HepG2 (cell line): ENCODE measurements at regions not wholly inside any gene's neighbourhood (a gene's known extent, or its start where the extent isn't known, plus 50 kb on each side); places are given as distances from the start of the nearest gene placed in this dataset.

Experiments
- ATAC-seq: fragments of 200-7000 bp; cut with Tn5 transposase; 3 replicates; pipeline ENCODE4 v1.9.1; 2020; ENCODE audit warnings: mild to moderate bottlenecking, moderate library complexity
- BruUV-seq: library from RNA; stranded (reverse); fragments of 400-500 nt; replicated peaks from 2 replicates; lab custom pipeline; 2021; lab: Mats Ljungman, UMichigan
- CTCF ChIA-PET: fragments of 300-600 bp; formaldehyde crosslinking; extraction: SDS; loops from one replicate; lab custom pipeline; 2021; ENCODE audit warnings: low total read pairs, inconsistent platforms, low intra/inter-chr PET ratio; lab: Yijun Ruan, JAX
- POLR2A ChIA-PET: fragments of 350-600 bp; sonication (Branson Sonifier 250); formaldehyde crosslinking; loops from one replicate; lab custom pipeline; 2020; ENCODE audit warnings: antibody characterized with exemption, inconsistent platforms; lab: Yijun Ruan, JAX
- DNase-seq: peaks from one replicate; pipeline ENCODE4 v3.0.0-alpha.2; 2015; ENCODE audit warnings: low spot score
- FAIRE-seq: peaks from 3 replicates; lab custom pipeline; 2011; peaks lifted over from hg19 to GRCh38; lab: Jason Lieb, UNC
- H2AFZ ChIP-seq: one replicate; pipeline ENCODE4 v1.6.1; 2011; ENCODE audit warnings: low read length, inconsistent platforms
- H3K27ac ChIP-seq: fragments of 300-600 bp; 3 replicates; pipeline ENCODE4 v1.8.0; 2011; ENCODE audit warnings: mixed run types, mild to moderate bottlenecking, mixed read lengths, low read length, inconsistent platforms; ENCODE audit not compliant: insufficient read depth; ENCODE audit errors: extremely low read length
- H3K27me3 ChIP-seq, 2 experiments: fragments of 200-600 bp in 1 of 2; 2 replicates in 1 of 2; 3 replicates in 1 of 2; pipeline versions ENCODE4 v1.6.0 to v1.8.0; 2011; ENCODE audit warnings: low read length in 2 of 2, mild to moderate bottlenecking in 2 of 2, moderate library complexity in 2 of 2, inconsistent platforms in 1 of 2; ENCODE audit not compliant: insufficient read depth in 2 of 2, control insufficient read depth in 1 of 2
- H3K36me3 ChIP-seq, 2 experiments: fragments of 200-600 bp in 1 of 2; replicated peaks in 1 of 2; 2 replicates in 1 of 2; 3 replicates in 1 of 2; pipeline versions ENCODE4 v1.5.1 to v1.8.0; 2011; ENCODE audit warnings: low read length in 2 of 2, inconsistent platforms in 1 of 2; ENCODE audit not compliant: insufficient read depth in 2 of 2, control insufficient read depth in 1 of 2
- H3K4me1 ChIP-seq: 2 replicates; pipeline ENCODE4 v1.5.1; 2012; ENCODE audit warnings: low read length, inconsistent platforms; ENCODE audit not compliant: insufficient read depth
- H3K4me2 ChIP-seq: 2 replicates; pipeline ENCODE4 v1.6.0; 2011; ENCODE audit warnings: low read depth, low read length, inconsistent platforms
- H3K4me3 ChIP-seq, 3 experiments: fragments of 200-600 bp in 1 of 3; sonication (generic), shearing (Covaris generic) in 1 of 3; replicated peaks in 1 of 3; 2 replicates each; pipeline ENCODE4 v1.5.1; 2011 to 2016; ENCODE audit warnings: low read length in 3 of 3, inconsistent platforms in 2 of 3, low read depth in 2 of 3, mild to moderate bottlenecking in 2 of 3, control low read depth in 1 of 3, mixed read lengths in 1 of 3; ENCODE audit not compliant: insufficient read depth in 1 of 3
- H3K79me2 ChIP-seq: one replicate; pipeline ENCODE4 v1.6.1; 2011; ENCODE audit warnings: low read length, inconsistent platforms; ENCODE audit not compliant: insufficient read depth
- H3K9ac ChIP-seq: 2 replicates; pipeline ENCODE4 v1.6.0; 2011; ENCODE audit warnings: mild to moderate bottlenecking, low read depth, low read length, inconsistent platforms; ENCODE audit not compliant: insufficient read depth
- H3K9me3 ChIP-seq: 2 replicates; pipeline ENCODE4 v1.5.1; 2012; ENCODE audit warnings: mild to moderate bottlenecking, low read length
- H4K20me1 ChIP-seq: 2 replicates; pipeline ENCODE4 v1.6.0; 2011; ENCODE audit warnings: inconsistent platforms, mild to moderate bottlenecking, low read length, moderate library complexity; ENCODE audit not compliant: insufficient read depth
- KMT2B ChIP-seq: IDR thresholded peaks from 2 replicates; pipeline ENCODE4 v1.6.1; 2016; ENCODE audit warnings: missing genetic modification reagents, missing compliant biosample characterization
- ZNF501 ChIP-seq: sonication (generic); formaldehyde crosslinking; IDR thresholded peaks from 2 replicates; pipeline ENCODE4 v1.5.1; 2020; ENCODE audit warnings: mild to moderate bottlenecking, moderate library complexity, missing genetic modification reagents
- WGBS: methylation state at CpG from one replicate; pipeline ENCODE4 v1.1.6; 2017; ENCODE audit warnings: low lambda C conversion rate; 5-methylcytosine and 5-hydroxymethylcytosine counted together
- in situ Hi-C: cut with HindIII; loops from 2 replicates; pipeline ENCODE4 v1.10.0; 2017; ENCODE audit warnings: low pct_unique_long_range_greater_than_20kb; ENCODE audit not compliant: extremely low pct_ligation_motif_present
- intact Hi-C: fragments of 100-400 bp; cut with micrococcal nuclease; formaldehyde crosslinking; loops from one replicate; pipeline ENCODE4 v1.10.0; 2022; ENCODE audit not compliant: unreplicated experiment
- TF ChIP-seq, protein P1 (sequence below): sonication (generic); formaldehyde crosslinking; IDR thresholded peaks from 2 replicates; pipeline ENCODE4 v1.5.1; 2020; ENCODE audit warnings: mild to moderate bottlenecking, missing genetic modification reagents
- TF ChIP-seq, protein P2 (sequence below): sonication (generic); formaldehyde crosslinking; IDR thresholded peaks from 2 replicates; pipeline ENCODE4 v1.4.0; 2020; ENCODE audit warnings: missing genetic modification reagents, borderline replicate concordance

- WGBS, result 45% methylated on average over 4 of the region's 4 CpGs
- H3K9me3 ChIP-seq, result no peaks in the 10 kb centered on the region
- no peak overlapping the region for H3K27ac ChIP-seq
- no peaks in the 10 kb centered on the region for H3K79me2 ChIP-seq
- DNase-seq (no peak), FAIRE-seq (no peak), ATAC-seq (no peak)
- H3K4me1 ChIP-seq, result no peaks in the 10 kb centered on the region
- TF ChIP-seq, protein P1, sequence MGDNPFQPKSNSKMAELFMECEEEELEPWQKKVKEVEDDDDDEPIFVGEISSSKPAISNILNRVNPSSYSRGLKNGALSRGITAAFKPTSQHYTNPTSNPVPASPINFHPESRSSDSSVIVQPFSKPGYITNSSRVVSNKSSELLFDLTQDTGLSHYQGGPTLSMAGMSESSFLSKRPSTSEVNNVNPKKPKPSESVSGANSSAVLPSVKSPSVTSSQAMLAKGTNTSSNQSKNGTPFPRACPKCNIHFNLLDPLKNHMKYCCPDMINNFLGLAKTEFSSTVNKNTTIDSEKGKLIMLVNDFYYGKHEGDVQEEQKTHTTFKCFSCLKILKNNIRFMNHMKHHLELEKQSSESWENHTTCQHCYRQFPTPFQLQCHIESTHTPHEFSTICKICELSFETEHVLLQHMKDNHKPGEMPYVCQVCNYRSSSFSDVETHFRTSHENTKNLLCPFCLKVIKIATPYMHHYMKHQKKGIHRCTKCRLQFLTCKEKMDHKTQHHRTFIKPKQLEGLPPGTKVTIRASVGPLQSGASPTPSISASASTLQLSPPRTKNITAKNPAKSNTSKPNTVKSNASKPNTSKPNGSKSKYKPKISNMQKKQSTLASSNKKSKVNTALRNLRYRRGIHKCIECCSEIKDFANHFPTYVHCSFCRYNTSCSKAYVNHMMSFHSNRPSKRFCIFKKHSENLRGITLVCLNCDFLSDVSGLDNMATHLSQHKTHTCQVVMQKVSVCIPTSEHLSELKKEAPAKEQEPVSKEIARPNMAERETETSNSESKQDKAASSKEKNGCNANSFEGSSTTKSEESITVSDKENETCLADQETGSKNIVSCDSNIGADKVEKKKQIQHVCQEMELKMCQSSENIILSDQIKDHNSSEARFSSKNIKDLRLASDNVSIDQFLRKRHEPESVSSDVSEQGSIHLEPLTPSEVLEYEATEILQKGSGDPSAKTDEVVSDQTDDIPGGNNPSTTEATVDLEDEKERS (CRISPR knock-in tag), result no peak
- no peak for TF ChIP-seq ZNF501 (CRISPR knock-in tag)
- no peak for TF ChIP-seq KMT2B (CRISPR knock-in tag)
- TF ChIP-seq, protein P2, sequence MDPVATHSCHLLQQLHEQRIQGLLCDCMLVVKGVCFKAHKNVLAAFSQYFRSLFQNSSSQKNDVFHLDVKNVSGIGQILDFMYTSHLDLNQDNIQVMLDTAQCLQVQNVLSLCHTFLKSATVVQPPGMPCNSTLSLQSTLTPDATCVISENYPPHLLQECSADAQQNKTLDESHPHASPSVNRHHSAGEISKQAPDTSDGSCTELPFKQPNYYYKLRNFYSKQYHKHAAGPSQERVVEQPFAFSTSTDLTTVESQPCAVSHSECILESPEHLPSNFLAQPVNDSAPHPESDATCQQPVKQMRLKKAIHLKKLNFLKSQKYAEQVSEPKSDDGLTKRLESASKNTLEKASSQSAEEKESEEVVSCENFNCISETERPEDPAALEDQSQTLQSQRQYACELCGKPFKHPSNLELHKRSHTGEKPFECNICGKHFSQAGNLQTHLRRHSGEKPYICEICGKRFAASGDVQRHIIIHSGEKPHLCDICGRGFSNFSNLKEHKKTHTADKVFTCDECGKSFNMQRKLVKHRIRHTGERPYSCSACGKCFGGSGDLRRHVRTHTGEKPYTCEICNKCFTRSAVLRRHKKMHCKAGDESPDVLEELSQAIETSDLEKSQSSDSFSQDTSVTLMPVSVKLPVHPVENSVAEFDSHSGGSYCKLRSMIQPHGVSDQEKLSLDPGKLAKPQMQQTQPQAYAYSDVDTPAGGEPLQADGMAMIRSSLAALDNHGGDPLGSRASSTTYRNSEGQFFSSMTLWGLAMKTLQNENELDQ (CRISPR knock-in tag), result no peak
- no TSS peak for BruUV-seq
- in situ Hi-C loops (no loop called here), intact Hi-C loops (no loop called here)
- no peak overlapping the region for H3K4me2 ChIP-seq
- no peaks in the 10 kb centered on the region for H4K20me1 ChIP-seq
- H3K4me3 ChIP-seq, result no peak overlapping the region
- CTCF ChIA-PET, result no interaction called here
- H3K27me3 ChIP-seq, result no peaks in the 10 kb centered on the region; a peak in 1 of 5 replicates
- H3K9ac ChIP-seq, result no peak overlapping the region
- POLR2A ChIA-PET, result no interaction called here
- H3K36me3 ChIP-seq, result no peaks in the 10 kb centered on the region
- no peak overlapping the region for H2AFZ ChIP-seq
These were observed 357.1 kb downstream of the EN1 start for GRCh38 chr2:118490330-118490729.
